Endothelial cell of umbilical vein (primary cell): ENCODE measurements at regions not wholly inside any gene's neighbourhood (a gene's known extent, or its start where the extent isn't known, plus 50 kb on each side); places are given as distances from the start of the nearest gene placed in this dataset.

Source experiments
- BruUV-seq: library from RNA; stranded (reverse); fragments of 400-500 nt; replicated peaks from 2 replicates; lab custom pipeline; 2021; lab: Mats Ljungman, UMichigan
- CTCF ChIA-PET: fragments of 300-600, 350-600 bp; sonication (Branson Sonifier 250); formaldehyde crosslinking; loops from one replicate; lab custom pipeline; 2021; ENCODE audit warnings: antibody characterized with exemption, inconsistent platforms; lab: Charles Lee
- POLR2A ChIA-PET: fragments of 300-600, 350-600 bp; sonication (Branson Sonifier 250); formaldehyde crosslinking; loops from one replicate; lab custom pipeline; 2021; ENCODE audit warnings: antibody characterized with exemption, inconsistent platforms; lab: Charles Lee
- DNase-seq: peaks from one replicate; pipeline ENCODE4 v3.0.0-alpha.2; 2011; ENCODE audit warnings: low read depth, low spot score
- FAIRE-seq: peaks from 2 replicates; lab custom pipeline; 2011; peaks lifted over from hg19 to GRCh38; lab: Jason Lieb, UNC
- H2AFZ ChIP-seq: 2 replicates; pipeline ENCODE4 v1.6.0; 2012; ENCODE audit warnings: low read depth, low read length, control low read depth, inconsistent platforms
- H3K27ac ChIP-seq: 2 replicates; pipeline ENCODE4 v1.5.1; 2011; ENCODE audit warnings: low read depth, mild to moderate bottlenecking, control low read depth, low read length, moderate library complexity; ENCODE audit not compliant: insufficient read depth
- H3K27me3 ChIP-seq, 2 experiments: 2 replicates each; pipeline versions ENCODE4 v1.6.0 to v1.6.1; 2011; ENCODE audit warnings: low read length in 2 of 2, mixed read lengths in 1 of 2; ENCODE audit not compliant: control insufficient read depth in 2 of 2, insufficient read depth in 2 of 2
- H3K36me3 ChIP-seq, 2 experiments: 2 replicates in 1 of 2; 3 replicates in 1 of 2; pipeline ENCODE4 v1.5.1; 2011; ENCODE audit warnings: low read length in 2 of 2, mild to moderate bottlenecking in 1 of 2, moderate library complexity in 1 of 2; ENCODE audit not compliant: control insufficient read depth in 2 of 2, insufficient read depth in 2 of 2; ENCODE audit errors: extremely low read depth in 1 of 2
- H3K4me1 ChIP-seq: 3 replicates; pipeline ENCODE4 v1.5.1; 2011; ENCODE audit warnings: mild to moderate bottlenecking, low read length; ENCODE audit not compliant: control insufficient read depth, insufficient read depth; ENCODE audit errors: extremely low read depth
- H3K4me2 ChIP-seq: 2 replicates; pipeline ENCODE4 v1.6.1; 2011; ENCODE audit warnings: low read length, control low read depth, mixed read lengths; ENCODE audit not compliant: insufficient read depth
- H3K4me3 ChIP-seq, 3 experiments: fragments of 200-600 bp in 1 of 3; sonication (generic), shearing (Covaris generic) in 1 of 3; replicated peaks in 1 of 3; 2 replicates each; pipeline ENCODE4 v1.5.1; 2011 to 2016; ENCODE audit warnings: control low read depth in 3 of 3, low read length in 3 of 3, mild to moderate bottlenecking in 2 of 3, inconsistent platforms in 1 of 3, low read depth in 1 of 3, moderate library complexity in 1 of 3; ENCODE audit not compliant: insufficient read depth in 1 of 3
- H3K79me2 ChIP-seq: 2 replicates; pipeline ENCODE4 v1.6.0; 2012; ENCODE audit warnings: low read length, inconsistent platforms; ENCODE audit not compliant: control insufficient read depth, insufficient read depth
- H3K9ac ChIP-seq: replicated peaks from 2 replicates; pipeline ENCODE3; 2011; ENCODE audit warnings: low read length, control low read depth; ENCODE audit not compliant: insufficient read depth; ENCODE audit errors: extremely low read depth
- H3K9me1 ChIP-seq: replicated peaks from 3 replicates; pipeline ENCODE4 v1.6.0; 2011; ENCODE audit warnings: mild to moderate bottlenecking, low read length; ENCODE audit not compliant: control insufficient read depth, insufficient read depth; ENCODE audit errors: extremely low read depth
- H3K9me3 ChIP-seq: replicated peaks from 2 replicates; pipeline ENCODE4 v1.5.1; 2012; ENCODE audit warnings: low read length, inconsistent platforms; ENCODE audit not compliant: control insufficient read depth, insufficient read depth
- H4K20me1 ChIP-seq: replicated peaks from 2 replicates; pipeline ENCODE3; 2011; ENCODE audit warnings: mild to moderate bottlenecking, low read length; ENCODE audit not compliant: control insufficient read depth, insufficient read depth; ENCODE audit errors: extremely low read depth
- CTCF ChIP-seq, 2 donors: IDR thresholded peaks; 1 replicate in 1 of 2; 2 replicates in 1 of 2; pipeline ENCODE4 v1.5.1; 2011; ENCODE audit warnings: low read length in 2 of 2, mild to moderate bottlenecking in 2 of 2, moderate library complexity in 2 of 2, control low read depth in 1 of 2, inconsistent platforms in 1 of 2, low read depth in 1 of 2; ENCODE audit not compliant: insufficient read depth in 1 of 2; ENCODE audit errors: extremely low read depth in 1 of 2
- EZH2 ChIP-seq: IDR thresholded peaks from 2 replicates; pipeline ENCODE4 v1.6.1; 2012; ENCODE audit warnings: borderline replicate concordance, low read depth, mild to moderate bottlenecking, moderate library complexity, low read length, inconsistent platforms; ENCODE audit not compliant: severe bottlenecking
- FOS ChIP-seq: IDR thresholded peaks from 2 replicates; pipeline ENCODE4 v1.6.1; 2011; ENCODE audit warnings: mild to moderate bottlenecking, low read length, moderate library complexity, borderline replicate concordance; ENCODE audit not compliant: insufficient read depth
- GATA2 ChIP-seq: IDR thresholded peaks from 2 replicates; pipeline ENCODE4 v1.7.0; 2011; ENCODE audit warnings: low read depth, mild to moderate bottlenecking, moderate library complexity, mixed read lengths, low read length; ENCODE audit not compliant: insufficient read length, insufficient read depth
- JUN ChIP-seq: IDR thresholded peaks from 2 replicates; pipeline ENCODE4 v1.6.1; 2011; ENCODE audit warnings: borderline replicate concordance, low read depth; ENCODE audit not compliant: insufficient read length, insufficient read depth
- MAX ChIP-seq: IDR thresholded peaks from 2 replicates; pipeline ENCODE4 v1.6.1; 2011; ENCODE audit not compliant: insufficient read depth, insufficient read length
- MYC ChIP-seq: IDR thresholded peaks from one replicate; pipeline ENCODE4 v1.6.1; 2011; ENCODE audit warnings: mild to moderate bottlenecking, low read depth, low read length
- POLR2A ChIP-seq: IDR thresholded peaks from 2 replicates; pipeline ENCODE4 v1.6.1; 2012; ENCODE audit warnings: low read depth, mild to moderate bottlenecking, control low read depth, low read length
- POLR2AphosphoS5 ChIP-seq: IDR thresholded peaks from 2 replicates; pipeline ENCODE4 v1.6.1; 2012; ENCODE audit warnings: low read depth, mild to moderate bottlenecking, control low read depth, low read length, moderate library complexity; ENCODE audit not compliant: insufficient read depth
- dilution Hi-C: fragments of 300-500 bp; cut with MboI; formaldehyde crosslinking; loops from one replicate; pipeline ENCODE4 v1.15.0; 2019; ENCODE audit warnings: low sequenced_read_pairs; ENCODE audit not compliant: extremely low pct_ligation_motif_present
- intact Hi-C: fragments of 100-400 bp; cut with micrococcal nuclease; formaldehyde crosslinking; loops from one replicate; pipeline ENCODE4 v1.10.0; 2022

GRCh38 chr10:65566906-65567305 lies 1358.9 kb upstream of the LRRTM3 start:
- no peak for FAIRE-seq
- Histone ChIP-seq H3K4me2 (no peak overlapping the region), H3K9me1 (no peaks in the 10 kb centered on the region), H2AFZ (no peak overlapping the region), H3K4me3 (no peak overlapping the region), H3K36me3 (no peaks in the 10 kb centered on the region), H3K9me3 (no peaks in the 10 kb centered on the region), H3K4me1 (peaks cover 8% of the 10 kb centered on the region), H3K79me2 (no peaks in the 10 kb centered on the region), H3K27me3 (no peaks in the 10 kb centered on the region), H3K9ac (no peak overlapping the region), H4K20me1 (no peaks in the 10 kb centered on the region), H3K27ac (no peak overlapping the region)
- no TSS peak for BruUV-seq
- DNase-seq: no peak
- intact Hi-C loops (no loop called here), dilution Hi-C loops (no loop called here)
- CTCF ChIA-PET: no interaction called here
- POLR2A ChIA-PET: no interaction called here
- TF ChIP-seq JUN (no peak), EZH2 (no peak), CTCF (IDR thresholded peaks at IDR 0.05; ENCODE audit: extremely low read depth in 1 of 2, insufficient read depth in 1 of 2, low read depth in 1 of 2, low read length in 2 of 2) (no peak), MAX (no peak), GATA2 (no peak), MYC (no peak), POLR2AphosphoS5 (no peak), POLR2A (no peak), FOS (no peak)
